COLO668 (cell line): ENCODE measurements at regions not wholly inside any gene's neighbourhood (a gene's known extent, or its start where the extent isn't known, plus 50 kb on each side); places are given as distances from the start of the nearest gene placed in this dataset.

ENCODE experiments used
- DNase-seq: peaks from one replicate; lab custom pipeline; 2025; ENCODE audit not compliant: unreplicated experiment; lab: John Stamatoyannopoulos, UW

- no peak for DNase-seq
Observed at GRCh38 chr4:115374621-115375020, 261.2 kb upstream of the NDST4 start.

GRCh38 chr4:115370490-115370889, 257.1 kb upstream of the NDST4 start:
- no peak for DNase-seq

GRCh38 chr4:115370012-115370411, 256.6 kb upstream of the NDST4 start:
- DNase-seq = no peak

- DNase-seq = no peak
Observed at GRCh38 chr4:115366390-115366789, 253.0 kb upstream of the NDST4 start.

GRCh38 chr4:115365185-115365584, 251.8 kb upstream of the NDST4 start:
- DNase-seq = no peak

- no peak for DNase-seq
Observed at GRCh38 chr4:115361781-115362180, 248.4 kb upstream of the NDST4 start.

GRCh38 chr4:115360431-115360830, 247.0 kb upstream of the NDST4 start:
- no peak for DNase-seq

- no peak for DNase-seq
Observed at GRCh38 chr4:115357776-115358175, 244.4 kb upstream of the NDST4 start.

- DNase-seq = no peak
Observed at GRCh38 chr4:115356176-115356575, 242.8 kb upstream of the NDST4 start.

GRCh38 chr4:115355329-115355728, 241.9 kb upstream of the NDST4 start:
- DNase-seq = no peak

- no peak for DNase-seq
Observed at GRCh38 chr4:115353370-115353769, 239.9 kb upstream of the NDST4 start.

GRCh38 chr4:115343171-115343570, 229.8 kb upstream of the NDST4 start:
- DNase-seq = no peak

GRCh38 chr4:115334736-115335411, 221.5 kb upstream of the NDST4 start:
- DNase-seq = no peak

GRCh38 chr4:115332078-115332477, 218.7 kb upstream of the NDST4 start:
- DNase-seq = no peak

- no peak for DNase-seq
Observed at GRCh38 chr4:115331241-115331640, 217.8 kb upstream of the NDST4 start.

GRCh38 chr4:115325836-115326235, 212.4 kb upstream of the NDST4 start:
- DNase-seq = no peak

GRCh38 chr4:115323106-115323707, 209.8 kb upstream of the NDST4 start:
- DNase-seq = peak; percentile 45

- no peak for DNase-seq
Observed at GRCh38 chr4:115315182-115315581, 201.8 kb upstream of the NDST4 start.

- no peak for DNase-seq
Observed at GRCh38 chr4:115310641-115311040, 197.2 kb upstream of the NDST4 start.

- no peak for DNase-seq
Observed at GRCh38 chr4:115294717-115295116, 181.3 kb upstream of the NDST4 start.

- DNase-seq = no peak
Observed at GRCh38 chr4:115293093-115293462, 179.7 kb upstream of the NDST4 start.

GRCh38 chr4:115292320-115293092, 179.1 kb upstream of the NDST4 start:
- no peak for DNase-seq
